Aorta (tissue), 5 donors: ENCODE measurements at regions not wholly inside any gene's neighbourhood (a gene's known extent, or its start where the extent isn't known, plus 50 kb on each side); places are given as distances from the start of the nearest gene placed in this dataset.

Experiments
- ATAC-seq: fragments of 200-7000 bp; cut with Tn5 transposase; one replicate; pipeline ENCODE4 v1.9.1; 2022; ENCODE audit warnings: moderate library complexity; ENCODE audit not compliant: low FRiP score
- DNase-seq, 2 donors: peaks; one replicate each; pipeline ENCODE4 v3.0.0-alpha.2; 2020
- H3K27ac ChIP-seq, 2 donors: one replicate each; pipeline ENCODE4 v1.5.1; 2013; ENCODE audit warnings: low read length in 2 of 2, mild to moderate bottlenecking in 2 of 2, moderate library complexity in 2 of 2, control low read depth in 1 of 2, inconsistent platforms in 1 of 2, low read depth in 1 of 2
- H3K27me3 ChIP-seq, 2 donors: one replicate each; pipeline ENCODE4 v1.6.1; 2013; ENCODE audit warnings: control low read depth in 1 of 2, low read length in 1 of 2, mild to moderate bottlenecking in 1 of 2, moderate library complexity in 1 of 2; ENCODE audit not compliant: insufficient read depth in 2 of 2, control insufficient read depth in 1 of 2
- H3K36me3 ChIP-seq, 2 donors: one replicate each; pipeline ENCODE4 v1.6.1; 2013; ENCODE audit warnings: control low read depth in 1 of 2, low read length in 1 of 2, mild to moderate bottlenecking in 1 of 2; ENCODE audit not compliant: insufficient read depth in 2 of 2, control insufficient read depth in 1 of 2
- H3K4me1 ChIP-seq, 2 donors: one replicate each; pipeline ENCODE4 v1.6.1; 2013; ENCODE audit warnings: low read length in 2 of 2, control low read depth in 1 of 2, mild to moderate bottlenecking in 1 of 2, moderate library complexity in 1 of 2; ENCODE audit not compliant: insufficient read depth in 2 of 2, control insufficient read depth in 1 of 2
- H3K4me3 ChIP-seq, 2 donors: one replicate each; pipeline ENCODE4 v1.5.1; 2013; ENCODE audit warnings: low read length in 2 of 2, control low read depth in 1 of 2, mild to moderate bottlenecking in 1 of 2
- H3K9me3 ChIP-seq: one replicate; pipeline ENCODE4 v1.6.1; 2013; ENCODE audit warnings: mild to moderate bottlenecking, low read length; ENCODE audit not compliant: control insufficient read depth
- WGBS, 2 donors: extraction: QIAGEN DNeasy Blood & Tissue Kit; methylation state at CpG; one replicate each; pipeline ENCODE4 v1.1.7; 2013; 5-methylcytosine and 5-hydroxymethylcytosine counted together
- intact Hi-C, 2 donors: fragments of 100-400 bp; cut with DNase I; formaldehyde crosslinking; loops; one replicate each; pipeline versions ENCODE4 v1.14.2 to v1.15.0; 2022
- donor health status: healthy with polysubstance abuse.
- donor health status: Bipolar disorder and iron deficiency.
- donor health status: DM: no; HTN: no; CAD: no.
- donor health status: DM: no; HTN: no; CAD: no.
- donor health status: DM: yes; HTN: yes; CAD: no.

DNA sequence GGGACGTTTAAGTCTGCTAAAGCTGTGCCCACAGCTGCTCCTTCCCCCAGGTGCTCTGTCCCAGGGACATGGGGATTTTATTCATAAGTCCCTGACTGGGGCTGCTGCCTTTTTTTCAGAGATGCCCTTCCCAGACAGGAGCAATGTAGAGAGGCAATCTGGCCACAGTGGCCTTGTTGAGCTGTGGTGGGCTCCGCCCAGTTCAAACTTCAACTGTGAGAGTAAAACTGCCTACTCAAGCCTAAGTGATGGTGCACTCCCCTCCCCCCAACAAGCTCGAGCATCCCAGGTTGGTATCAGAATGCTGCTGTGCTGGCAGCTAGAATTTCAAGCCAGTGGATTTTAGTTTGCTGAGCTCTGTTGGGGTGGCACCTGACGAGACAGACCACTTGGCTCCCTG, 1371.4 kb downstream of the ADGRL3 start:
- Histone ChIP-seq H3K9me3 (no peaks in the 10 kb centered on the region), H3K27me3 (no peaks in the 10 kb centered on the region), H3K36me3 (no peaks in the 10 kb centered on the region), H3K27ac (no peak overlapping the region), H3K4me3 (no peak overlapping the region), H3K4me1 (no peaks in the 10 kb centered on the region)
- ATAC-seq (no peak), DNase-seq (no peak)
- WGBS, 2 donors: 80 to 83% methylated on average over 4 of the region's 4 CpGs
- intact Hi-C loops: no loop called here

DNA sequence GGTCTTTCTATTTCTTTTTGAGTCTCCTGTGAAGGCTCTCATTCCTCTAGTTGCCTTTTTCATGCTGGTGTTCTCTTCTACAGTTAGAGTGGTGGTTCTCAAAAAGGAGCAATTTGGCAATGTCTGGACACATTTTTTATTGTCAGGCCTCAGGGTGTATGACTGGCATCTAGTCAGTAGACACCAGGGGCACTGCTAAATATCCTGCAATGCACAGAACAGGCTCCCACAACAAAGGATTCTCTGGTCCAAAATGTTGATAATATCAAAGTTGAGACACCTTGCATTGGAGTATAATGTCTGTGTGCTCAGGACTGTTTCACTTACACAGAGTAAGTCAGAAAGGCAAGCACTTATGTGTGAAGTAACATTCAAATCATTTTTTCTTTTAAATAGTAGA, 1360.7 kb downstream of the ADGRL3 start:
- DNase-seq: no peak
- H3K27me3 ChIP-seq: no peaks in the 10 kb centered on the region
- no peaks in the 10 kb centered on the region for H3K9me3 ChIP-seq
- no peak overlapping the region for H3K4me3 ChIP-seq
- H3K27ac ChIP-seq: no peak overlapping the region
- ATAC-seq: no peak
- no peaks in the 10 kb centered on the region for H3K4me1 ChIP-seq
- intact Hi-C loops: no loop called here
- H3K36me3 ChIP-seq: no peaks in the 10 kb centered on the region

DNA sequence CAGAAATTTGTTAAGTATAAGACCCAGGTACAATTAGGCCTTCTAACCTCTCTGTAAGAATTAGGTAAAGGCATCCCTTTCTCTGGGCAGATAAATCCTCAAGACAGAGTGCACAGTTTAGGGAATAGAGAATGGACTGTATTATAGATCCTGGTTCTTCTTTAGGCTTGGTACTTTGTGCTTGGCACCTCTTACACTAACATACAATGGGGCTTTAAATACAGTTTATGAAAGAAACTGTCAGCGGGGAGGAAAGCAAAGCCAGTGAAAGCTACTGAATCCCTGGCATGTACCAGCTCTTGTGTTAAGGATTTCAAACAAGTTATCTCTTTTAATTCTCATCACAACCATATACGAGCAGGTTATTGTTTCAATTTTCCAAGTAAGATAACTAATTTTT, 1350.0 kb downstream of the ADGRL3 start:
- DNase-seq (no peak), ATAC-seq (no peak)
- intact Hi-C loops: no loop called here
- Histone ChIP-seq H3K27ac (no peak overlapping the region), H3K9me3 (no peaks in the 10 kb centered on the region), H3K4me3 (no peak overlapping the region), H3K4me1 (peaks cover 0 to 3% of the 10 kb centered on the region in 2 donors), H3K27me3 (no peaks in the 10 kb centered on the region), H3K36me3 (no peaks in the 10 kb centered on the region)
- 95 to 96% methylated on average over 2 of the region's 2 CpGs for WGBS, 2 donors

DNA sequence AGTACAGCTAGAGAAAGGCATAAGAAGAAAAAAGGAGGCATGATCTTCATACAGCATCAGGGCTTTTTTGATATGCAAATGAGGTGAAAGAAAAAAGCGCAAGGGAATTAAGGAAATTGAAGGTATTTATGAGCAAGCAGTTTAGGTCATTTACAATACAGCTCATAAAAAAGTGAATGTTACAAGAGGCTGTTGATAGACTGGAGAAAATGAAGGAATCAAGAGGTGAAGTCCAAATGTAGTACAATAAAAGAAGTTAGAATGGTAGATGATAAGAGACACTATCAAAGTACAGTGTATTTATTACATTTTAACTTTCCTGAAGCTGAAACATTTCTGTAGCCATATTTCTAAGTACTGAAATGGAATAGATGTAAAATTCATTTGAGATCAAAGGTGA, 1349.5 kb downstream of the ADGRL3 start:
- DNase-seq (no peak), ATAC-seq (no peak)
- peaks cover 0 to 3% of the 10 kb centered on the region in 2 donors for H3K4me1 ChIP-seq
- intact Hi-C loops: no loop called here
- WGBS, 2 donors: 88 to 100% methylated on average over 1 of the region's 1 CpG
- no peaks in the 10 kb centered on the region for H3K27me3 ChIP-seq
- H3K9me3 ChIP-seq: no peaks in the 10 kb centered on the region
- H3K27ac ChIP-seq: no peak overlapping the region
- H3K36me3 ChIP-seq: no peaks in the 10 kb centered on the region
- H3K4me3 ChIP-seq: no peak overlapping the region

DNA sequence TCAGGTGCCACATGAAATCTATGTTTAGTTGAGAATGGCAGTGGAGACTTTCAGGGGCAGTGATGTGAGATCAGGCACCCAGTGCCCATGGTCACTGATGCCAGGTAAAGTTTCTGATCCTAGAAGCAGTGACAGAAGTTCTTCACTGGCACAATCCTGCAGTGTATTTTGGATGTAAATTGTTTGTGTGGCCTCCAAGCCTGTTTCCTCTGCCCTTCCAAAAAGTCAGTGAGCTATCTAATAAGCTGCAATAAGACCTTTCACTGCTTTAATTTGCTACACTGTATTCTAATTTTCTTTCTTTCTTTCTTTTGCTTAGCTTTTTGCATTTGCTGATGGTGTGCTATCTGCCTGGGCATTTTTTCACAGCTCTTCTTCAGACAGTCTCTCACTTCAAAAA, 1348.6 kb downstream of the ADGRL3 start:
- H3K4me1 ChIP-seq: peaks cover 0 to 3% of the 10 kb centered on the region in 2 donors
- no peak overlapping the region for H3K4me3 ChIP-seq
- H3K27me3 ChIP-seq: no peaks in the 10 kb centered on the region
- H3K9me3 ChIP-seq: no peaks in the 10 kb centered on the region
- intact Hi-C loops: no loop called here
- no peak overlapping the region for H3K27ac ChIP-seq
- no peak for DNase-seq
- H3K36me3 ChIP-seq: no peaks in the 10 kb centered on the region
- ATAC-seq: peak; percentile 45

DNA sequence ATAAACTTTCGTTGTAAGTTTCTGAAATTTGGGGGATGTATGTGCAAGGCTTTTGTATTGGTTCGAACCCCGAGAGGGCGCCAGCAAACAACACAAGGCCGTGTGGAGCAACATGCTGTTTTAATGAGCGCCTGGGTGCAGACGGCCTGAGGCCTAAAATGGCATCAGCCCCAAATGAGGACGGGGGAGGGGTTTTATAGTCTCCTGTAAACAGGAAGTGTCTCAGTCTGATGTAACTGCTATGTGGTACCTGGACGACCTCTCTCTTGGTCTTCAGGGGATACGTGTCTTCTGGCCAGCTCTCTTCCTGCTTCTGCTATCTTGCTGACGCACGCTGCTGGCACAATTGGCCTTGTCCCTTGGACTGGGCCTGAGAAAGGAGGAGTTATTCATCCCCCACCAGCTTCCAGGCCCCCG, 1348.0 kb downstream of the ADGRL3 start:
- DNase-seq: peak; percentile 69 to 81

DNA sequence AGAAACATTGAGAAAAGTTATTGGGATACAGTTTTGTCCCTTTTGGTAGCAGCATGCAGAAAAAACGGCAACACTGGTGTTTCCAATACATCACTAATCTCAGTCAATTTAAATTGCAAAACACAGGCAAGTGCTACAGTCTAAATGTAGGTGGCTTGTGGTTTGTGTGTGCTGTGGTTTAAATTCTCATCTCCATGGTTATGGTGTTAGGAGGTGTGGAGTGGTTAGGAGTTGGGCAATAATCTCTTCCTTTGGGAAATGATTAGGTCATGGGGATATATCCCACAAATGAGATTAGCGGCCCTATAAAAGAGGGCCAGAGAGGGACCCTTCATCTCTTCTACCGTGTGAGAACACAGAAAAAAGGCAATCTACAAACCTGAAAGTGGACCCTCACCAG, 1344.3 kb downstream of the ADGRL3 start:
- peaks cover 0 to 3% of the 10 kb centered on the region in 2 donors for H3K4me1 ChIP-seq
- DNase-seq: no peak
- no peak overlapping the region for H3K27ac ChIP-seq
- H3K36me3 ChIP-seq: no peaks in the 10 kb centered on the region
- no peaks in the 10 kb centered on the region for H3K27me3 ChIP-seq
- intact Hi-C loops: no loop called here
- H3K4me3 ChIP-seq: no peak overlapping the region
- WGBS, 2 donors: 85 to 86% methylated on average over 3 of the region's 3 CpGs
- H3K9me3 ChIP-seq: no peaks in the 10 kb centered on the region
- no peak for ATAC-seq

More for the DNA sequence above, 1348.0 kb downstream of the ADGRL3 start:
- Histone ChIP-seq H3K36me3 (no peaks in the 10 kb centered on the region), H3K9me3 (no peaks in the 10 kb centered on the region), H3K27me3 (no peaks in the 10 kb centered on the region), H3K27ac (no peak overlapping the region), H3K4me1 (peaks cover 0 to 3% of the 10 kb centered on the region in 2 donors), H3K4me3 (no peak overlapping the region)
- intact Hi-C loops: no loop called here
- ATAC-seq: peak; percentile 25
- 60 to 66% methylated on average over 13 of the region's 13 CpGs for WGBS, 2 donors

DNA sequence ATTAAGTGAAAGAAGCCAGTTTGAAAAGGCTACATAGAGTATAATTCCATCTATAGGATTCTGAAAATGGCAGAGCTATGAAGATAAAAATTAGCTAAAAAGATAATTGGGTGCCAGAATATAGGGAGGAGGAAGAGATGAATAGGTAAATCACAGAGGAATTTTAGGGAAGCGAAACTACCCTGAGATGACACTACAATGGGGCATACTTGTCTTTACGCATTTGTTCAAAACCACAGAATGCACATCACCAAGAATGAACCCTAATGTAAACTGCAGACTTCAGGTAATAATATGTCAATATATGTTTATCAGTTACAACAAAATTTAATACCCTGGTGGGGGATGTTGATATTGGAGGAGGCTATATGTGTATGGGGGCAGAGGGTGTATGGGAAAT, 1342.9 kb downstream of the ADGRL3 start:
- no peaks in the 10 kb centered on the region for H3K4me1 ChIP-seq
- ATAC-seq (no peak), DNase-seq (no peak)
- H3K27ac ChIP-seq: no peak overlapping the region
- H3K9me3 ChIP-seq: no peaks in the 10 kb centered on the region
- no peak overlapping the region for H3K4me3 ChIP-seq
- no peaks in the 10 kb centered on the region for H3K27me3 ChIP-seq
- intact Hi-C loops: no loop called here
- 93 to 94% methylated on average over 2 of the region's 2 CpGs for WGBS, 2 donors
- H3K36me3 ChIP-seq: no peaks in the 10 kb centered on the region

DNA sequence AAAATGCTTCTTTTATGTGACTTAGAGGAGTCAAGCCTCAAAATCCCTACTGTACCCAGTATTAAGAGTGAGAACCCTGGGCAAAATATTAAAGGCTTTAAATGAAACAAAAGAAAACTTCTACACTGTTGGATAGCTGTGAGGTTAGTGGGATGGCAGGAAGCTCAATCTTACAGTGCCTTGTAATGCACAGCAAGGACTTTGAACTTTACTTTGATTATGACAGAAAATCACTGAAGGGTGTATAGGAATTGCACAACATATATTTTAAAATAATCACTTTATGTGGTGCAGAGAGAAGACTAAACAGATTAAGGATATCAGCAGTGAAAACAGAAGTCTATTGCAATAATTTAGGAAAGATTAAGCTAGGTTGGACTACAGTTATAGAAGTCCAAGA, 1333.4 kb downstream of the ADGRL3 start:
- intact Hi-C loops: no loop called here
- no peaks in the 10 kb centered on the region for H3K36me3 ChIP-seq
- ATAC-seq: no peak

More for the DNA sequence above, 1333.4 kb downstream of the ADGRL3 start:
- no peaks in the 10 kb centered on the region for H3K9me3 ChIP-seq
- H3K27ac ChIP-seq: no peak overlapping the region
- H3K4me1 ChIP-seq: no peaks in the 10 kb centered on the region
- no peak overlapping the region for H3K4me3 ChIP-seq
- DNase-seq: no peak
- H3K27me3 ChIP-seq: no peaks in the 10 kb centered on the region
